ENCODE measurements at regions not wholly inside any gene's neighbourhood (a gene's known extent, or its start where the extent isn't known, plus 50 kb on each side); places are given as distances from the start of the nearest gene placed in this dataset.

- peaks cover 7% of the 10 kb centered on the region for H3K4me1 Mint-ChIP-seq (ENCODE audit: unreplicated experiment)
- TF ChIP-seq, protein P1, sequence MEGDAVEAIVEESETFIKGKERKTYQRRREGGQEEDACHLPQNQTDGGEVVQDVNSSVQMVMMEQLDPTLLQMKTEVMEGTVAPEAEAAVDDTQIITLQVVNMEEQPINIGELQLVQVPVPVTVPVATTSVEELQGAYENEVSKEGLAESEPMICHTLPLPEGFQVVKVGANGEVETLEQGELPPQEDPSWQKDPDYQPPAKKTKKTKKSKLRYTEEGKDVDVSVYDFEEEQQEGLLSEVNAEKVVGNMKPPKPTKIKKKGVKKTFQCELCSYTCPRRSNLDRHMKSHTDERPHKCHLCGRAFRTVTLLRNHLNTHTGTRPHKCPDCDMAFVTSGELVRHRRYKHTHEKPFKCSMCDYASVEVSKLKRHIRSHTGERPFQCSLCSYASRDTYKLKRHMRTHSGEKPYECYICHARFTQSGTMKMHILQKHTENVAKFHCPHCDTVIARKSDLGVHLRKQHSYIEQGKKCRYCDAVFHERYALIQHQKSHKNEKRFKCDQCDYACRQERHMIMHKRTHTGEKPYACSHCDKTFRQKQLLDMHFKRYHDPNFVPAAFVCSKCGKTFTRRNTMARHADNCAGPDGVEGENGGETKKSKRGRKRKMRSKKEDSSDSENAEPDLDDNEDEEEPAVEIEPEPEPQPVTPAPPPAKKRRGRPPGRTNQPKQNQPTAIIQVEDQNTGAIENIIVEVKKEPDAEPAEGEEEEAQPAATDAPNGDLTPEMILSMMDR (conservative IDR thresholded peaks at IDR 0.05), result no peak
- no peaks in the 10 kb centered on the region for H3K36me3 Mint-ChIP-seq
- no peak for DNase-seq (ENCODE audit: extremely low spot score, unreplicated experiment)
- H3K4me3 Mint-ChIP-seq, result no peak overlapping the region
- H3K27ac Mint-ChIP-seq, result no peak overlapping the region
- H3K27me3 Mint-ChIP-seq, result no peaks in the 10 kb centered on the region
- H3K9me3 Mint-ChIP-seq, result no peaks in the 10 kb centered on the region
Measured at GRCh38 chr16:72256398-72257066, 84.6 kb upstream of the PMFBP1 start.

GRCh38 chr16:72255786-72256185 lies 83.8 kb upstream of the PMFBP1 start:
- Mint-ChIP-seq H3K9me3 (no peaks in the 10 kb centered on the region), H3K27me3 (no peaks in the 10 kb centered on the region), H3K4me3 (no peak overlapping the region), H3K36me3 (no peaks in the 10 kb centered on the region), H3K27ac (no peak overlapping the region), H3K4me1 (ENCODE audit: unreplicated experiment) (peaks cover 7% of the 10 kb centered on the region)
- TF ChIP-seq, protein P1 (conservative IDR thresholded peaks at IDR 0.05), result no peak
- no peak for DNase-seq (ENCODE audit: extremely low spot score, unreplicated experiment)

DNA sequence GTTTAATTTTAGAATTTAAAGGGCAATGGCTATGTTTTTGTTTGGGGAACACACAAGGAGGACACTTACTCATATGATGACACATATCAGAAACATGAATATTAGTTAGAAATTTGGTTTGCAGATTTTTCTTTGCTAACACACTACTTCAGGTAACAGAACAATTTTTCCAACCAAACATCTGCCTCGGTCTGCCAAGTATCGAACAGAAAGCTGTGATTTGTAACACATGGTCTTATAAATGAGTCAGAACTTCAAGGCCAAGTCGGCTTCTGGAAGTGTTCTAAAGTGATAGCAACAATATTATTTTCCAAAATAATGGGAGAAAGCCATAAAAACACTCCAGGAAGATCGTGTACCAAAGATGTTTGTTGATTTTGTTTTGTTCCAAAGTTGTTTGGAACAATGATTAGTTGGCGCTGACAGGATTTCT lies 75.9 kb upstream of the PMFBP1 start:
- H3K4me1 Mint-ChIP-seq (ENCODE audit: unreplicated experiment), result peaks cover 9% of the 10 kb centered on the region
- H3K27me3 Mint-ChIP-seq, result no peaks in the 10 kb centered on the region
- no peaks in the 10 kb centered on the region for H3K36me3 Mint-ChIP-seq
- TF ChIP-seq, protein P1 (conservative IDR thresholded peaks at IDR 0.05), result no peak
- no peaks in the 10 kb centered on the region for H3K9me3 Mint-ChIP-seq
- H3K4me3 Mint-ChIP-seq, result no peak overlapping the region
- no peak for DNase-seq (ENCODE audit: extremely low spot score, unreplicated experiment)
- H3K27ac Mint-ChIP-seq, result no peak overlapping the region

GRCh38 chr16:72246423-72246822 lies 74.5 kb upstream of the PMFBP1 start:
- Mint-ChIP-seq H3K4me3 (no peak overlapping the region), H3K27me3 (no peaks in the 10 kb centered on the region), H3K27ac (no peak overlapping the region), H3K4me1 (ENCODE audit: unreplicated experiment) (peaks cover 9% of the 10 kb centered on the region), H3K9me3 (no peaks in the 10 kb centered on the region), H3K36me3 (no peaks in the 10 kb centered on the region)
- TF ChIP-seq, protein P1 (conservative IDR thresholded peaks at IDR 0.05), result no peak
- no peak for DNase-seq (ENCODE audit: extremely low spot score, unreplicated experiment)

- Mint-ChIP-seq H3K27ac (no peak overlapping the region), H3K4me1 (ENCODE audit: unreplicated experiment) (peaks cover 9% of the 10 kb centered on the region), H3K4me3 (no peak overlapping the region), H3K27me3 (no peaks in the 10 kb centered on the region), H3K9me3 (no peaks in the 10 kb centered on the region), H3K36me3 (no peaks in the 10 kb centered on the region)
- no peak for DNase-seq (ENCODE audit: extremely low spot score, unreplicated experiment)
- TF ChIP-seq, protein P1 (conservative IDR thresholded peaks at IDR 0.05), result no peak
Measured at GRCh38 chr16:72244853-72245252, 72.9 kb upstream of the PMFBP1 start.

All from type B pancreatic cell (in vitro differentiated cells).